IMR-90 (cell line): ENCODE measurements at regions not wholly inside any gene's neighbourhood (a gene's known extent, or its start where the extent isn't known, plus 50 kb on each side); places are given as distances from the start of the nearest gene placed in this dataset.

Experiments used
- ATAC-seq: fragments of 200-7000 bp; cut with Tn5 transposase; 2 replicates; pipeline ENCODE4 v1.9.1; 2020; ENCODE audit warnings: low read depth, mild to moderate bottlenecking, moderate library complexity
- BruUV-seq: library from RNA; stranded (reverse); fragments of 400-500 nt; replicated peaks from 2 replicates; lab custom pipeline; 2021; lab: Mats Ljungman, UMichigan
- CTCF ChIA-PET: fragments of 300-600 bp; formaldehyde crosslinking; extraction: SDS; loops from one replicate; lab custom pipeline; 2021; ENCODE audit warnings: antibody characterized with exemption; lab: Yijun Ruan, JAX
- POLR2A ChIA-PET: fragments of 300-600 bp; sonication (Branson Sonifier 250); formaldehyde crosslinking; loops from one replicate; lab custom pipeline; 2022; ENCODE audit warnings: antibody characterized with exemption; ENCODE audit not compliant: unreplicated experiment; lab: Charles Lee
- DNase-seq: peaks from one replicate; pipeline ENCODE4 v3.0.0; 2013
- H2AFZ ChIP-seq: replicated peaks from 2 replicates; pipeline ENCODE3; 2013; ENCODE audit warnings: low read length, mild to moderate bottlenecking; ENCODE audit not compliant: poor library complexity
- H2AK5ac ChIP-seq: 2 replicates; pipeline ENCODE4 v1.6.1; 2013; ENCODE audit warnings: low read depth, low read length, inconsistent platforms
- H2AK9ac ChIP-seq: replicated peaks from 2 replicates; pipeline ENCODE3; 2013; ENCODE audit warnings: mild to moderate bottlenecking, low read depth, low read length, moderate library complexity; ENCODE audit not compliant: poor library complexity
- H2BK120ac ChIP-seq: 2 replicates; pipeline ENCODE4 v1.6.1; 2013; ENCODE audit warnings: low read depth, low read length, inconsistent platforms
- H2BK15ac ChIP-seq: 3 replicates; pipeline ENCODE4 v1.6.1; 2013; ENCODE audit warnings: low read depth, low read length, inconsistent platforms
- H2BK20ac ChIP-seq: 2 replicates; pipeline ENCODE4 v1.6.1; 2013; ENCODE audit warnings: low read depth, mild to moderate bottlenecking, inconsistent platforms, low read length, moderate library complexity
- H2BK5ac ChIP-seq: 2 replicates; pipeline ENCODE4 v1.6.1; 2013; ENCODE audit warnings: mild to moderate bottlenecking, low read depth, low read length, inconsistent platforms; ENCODE audit not compliant: poor library complexity, severe bottlenecking
- H3K14ac ChIP-seq: replicated peaks from 2 replicates; pipeline ENCODE4 v1.6.1; 2013; ENCODE audit warnings: low read depth, low read length, inconsistent platforms
- H3K18ac ChIP-seq: 2 replicates; pipeline ENCODE4 v1.6.1; 2013; ENCODE audit warnings: low read depth, low read length, control low read depth
- H3K23ac ChIP-seq: 2 replicates; pipeline ENCODE4 v1.6.1; 2013; ENCODE audit warnings: low read depth, low read length, inconsistent platforms
- H3K27ac ChIP-seq: 2 replicates; pipeline ENCODE4 v1.5.1; 2013; ENCODE audit warnings: mild to moderate bottlenecking, control low read depth, low read length; ENCODE audit not compliant: insufficient read depth
- H3K27me3 ChIP-seq: 2 replicates; pipeline ENCODE4 v1.6.1; 2013; ENCODE audit warnings: low read length; ENCODE audit not compliant: control insufficient read depth, insufficient read depth
- H3K36me3 ChIP-seq: 2 replicates; pipeline ENCODE4 v1.6.1; 2013; ENCODE audit warnings: low read length, mixed read lengths; ENCODE audit not compliant: control insufficient read depth, insufficient read depth
- H3K4ac ChIP-seq: 2 replicates; pipeline ENCODE4 v1.6.1; 2013; ENCODE audit warnings: low read depth, low read length, inconsistent platforms
- H3K4me1 ChIP-seq: 2 replicates; pipeline ENCODE4 v1.6.1; 2013; ENCODE audit warnings: low read length, mixed read lengths; ENCODE audit not compliant: control insufficient read depth, insufficient read depth
- H3K4me2 ChIP-seq: 2 replicates; pipeline ENCODE4 v1.6.1; 2013; ENCODE audit warnings: low read depth, mild to moderate bottlenecking, control low read depth, low read length, moderate library complexity
- H3K4me3 ChIP-seq: 2 replicates; pipeline ENCODE4 v1.5.1; 2013; ENCODE audit warnings: low read depth, mild to moderate bottlenecking, control low read depth, low read length, moderate library complexity; ENCODE audit not compliant: insufficient read depth
- H3K56ac ChIP-seq: 2 replicates; pipeline ENCODE4 v1.6.1; 2013; ENCODE audit warnings: low read length, inconsistent platforms; ENCODE audit not compliant: insufficient read depth; ENCODE audit errors: extremely low read depth
- H3K79me1 ChIP-seq, 2 experiments: 2 replicates each; pipeline ENCODE4 v1.6.1; 2013; ENCODE audit warnings: low read length in 2 of 2, inconsistent platforms in 1 of 2, low read depth in 1 of 2
- H3K9ac ChIP-seq: 2 replicates; pipeline ENCODE4 v1.6.1; 2013; ENCODE audit warnings: low read depth, low read length, control low read depth
- H3K9me1 ChIP-seq: 2 replicates; pipeline ENCODE4 v1.6.1; 2013; ENCODE audit warnings: low read length, inconsistent platforms; ENCODE audit not compliant: insufficient read depth
- H3K9me3 ChIP-seq: 2 replicates; pipeline ENCODE4 v1.6.1; 2013; ENCODE audit warnings: low read length; ENCODE audit not compliant: control insufficient read depth, insufficient read depth
- H4K20me1 ChIP-seq: 2 replicates; pipeline ENCODE4 v1.6.1; 2013; ENCODE audit warnings: low read length, inconsistent platforms; ENCODE audit not compliant: insufficient read depth
- H4K5ac ChIP-seq: 2 replicates; pipeline ENCODE4 v1.6.1; 2013; ENCODE audit warnings: mild to moderate bottlenecking, low read depth, low read length, control low read depth
- H4K8ac ChIP-seq, 2 experiments: 2 replicates each; pipeline ENCODE4 v1.6.1; 2013; ENCODE audit warnings: low read depth in 2 of 2, low read length in 2 of 2, control low read depth in 1 of 2, inconsistent platforms in 1 of 2
- H4K91ac ChIP-seq: 2 replicates; pipeline ENCODE4 v1.6.1; 2013; ENCODE audit warnings: low read depth, low read length, inconsistent platforms; ENCODE audit not compliant: insufficient read depth
- BHLHE40 ChIP-seq: fragments of 150-350 bp; IDR thresholded peaks from 2 replicates; pipeline ENCODE4 v1.6.1; 2016; ENCODE audit warnings: mild to moderate bottlenecking, low read depth, low read length
- FOS ChIP-seq: fragments of 150-350 bp; IDR thresholded peaks from 2 replicates; pipeline ENCODE4 v1.6.1; 2016; ENCODE audit warnings: low read depth, low read length
- NFE2L2 ChIP-seq: fragments of 150-350 bp; IDR thresholded peaks from 2 replicates; pipeline ENCODE4 v1.6.1; 2016; ENCODE audit warnings: low read depth, mild to moderate bottlenecking, low read length
- RCOR1 ChIP-seq: IDR thresholded peaks from 2 replicates; pipeline ENCODE4 v1.6.1; 2012; ENCODE audit warnings: mild to moderate bottlenecking, low read length, improper control_type of control experiment; ENCODE audit not compliant: insufficient replicate concordance
- WGBS, 2 experiments: methylation state at CpG; one replicate each; pipeline versions ENCODE4 v1.1.5 to v1.1.7; 2013; ENCODE audit warnings: missing lambda C conversion rate in 2 of 2; ENCODE audit not compliant: insufficient read length in 1 of 2; ENCODE audit errors: extremely low coverage in 2 of 2; 5-methylcytosine and 5-hydroxymethylcytosine counted together
- dilution Hi-C: fragments of 300-500 bp; cut with HindIII; formaldehyde crosslinking; loops from one replicate; pipeline ENCODE4 v1.14.3; 2018; ENCODE audit warnings: low sequenced_read_pairs; ENCODE audit not compliant: unreplicated experiment
- in situ Hi-C: fragments of 300-500 bp; cut with MboI; formaldehyde crosslinking; loops from 3 replicates; pipeline ENCODE4 v1.14.3; 2019; ENCODE audit warnings: low sequenced_read_pairs, inconsistent platforms, mixed read lengths
- intact Hi-C: fragments of 100-400 bp; cut with micrococcal nuclease; formaldehyde crosslinking; loops from 2 replicates; pipeline ENCODE4 v1.10.0; 2022

DNA sequence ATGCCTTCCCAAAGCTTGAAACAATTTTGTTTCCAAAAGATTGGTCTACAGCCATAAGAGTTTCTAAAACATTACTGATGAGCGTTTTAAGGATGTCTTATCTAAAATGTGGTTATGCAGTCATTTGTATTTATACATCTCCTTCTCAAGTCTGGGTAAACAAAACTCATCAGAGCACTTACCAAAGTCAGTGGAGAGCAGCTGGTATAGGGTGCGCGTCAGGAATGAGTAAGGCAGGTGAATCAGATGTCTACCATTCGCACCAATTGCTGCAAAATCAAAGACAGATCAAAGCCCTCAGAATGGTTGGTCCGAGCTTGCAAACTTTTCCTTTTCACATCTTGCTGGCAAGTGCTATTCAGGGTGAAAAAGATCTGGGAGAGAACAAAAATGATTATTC, 65.6 kb upstream of the FAM171A1 start:
- Histone ChIP-seq H3K4ac (no peak overlapping the region), H3K36me3 (no peaks in the 10 kb centered on the region), H3K14ac (no peak overlapping the region), H2AK9ac (no peak overlapping the region), H4K20me1 (no peaks in the 10 kb centered on the region), H4K5ac (no peak overlapping the region), H2BK120ac (no peak overlapping the region), H3K18ac (no peak overlapping the region), H3K56ac (no peak overlapping the region), H3K23ac (no peak overlapping the region), H3K4me1 (no peaks in the 10 kb centered on the region), H2AFZ (no peak overlapping the region), H3K4me3 (no peak overlapping the region), H2AK5ac (no peak overlapping the region), H4K8ac (no peak overlapping the region), H3K9ac (no peak overlapping the region), H3K79me1 (no peaks in the 10 kb centered on the region), H3K27ac (no peak overlapping the region), H2BK15ac (no peak overlapping the region), H2BK5ac (no peak overlapping the region), H3K9me3 (no peaks in the 10 kb centered on the region), H4K91ac (no peak overlapping the region), H3K27me3 (peaks cover 6% of the 10 kb centered on the region), H2BK20ac (no peak overlapping the region), H3K4me2 (no peak overlapping the region), H3K9me1 (no peaks in the 10 kb centered on the region)
- DNase-seq (peak; percentile 22), ATAC-seq (no peak)
- no TSS peak for BruUV-seq
- WGBS, 2 experiments = no CpG with 5 or more reads among the region's 5 CpGs
- CTCF ChIA-PET = interaction anchor here (1.7 kb wide), 1 partner anchor 281 kb away, joined by 4 read pairs; no protein-coding TSS in a partner anchor
- TF ChIP-seq NFE2L2 (no peak), FOS (no peak), BHLHE40 (no peak), RCOR1 (no peak)
- in situ Hi-C loops = no loop called here
- intact Hi-C loops = no loop called here
- POLR2A ChIA-PET = no interaction called here
- dilution Hi-C loops = no loop called here
